ENCODE measurements at regions not wholly inside any gene's neighbourhood (a gene's known extent, or its start where the extent isn't known, plus 50 kb on each side); places are given as distances from the start of the nearest gene placed in this dataset.

GRCh38 chr9:135394699-135395645 lies 84.6 kb upstream of the PPP1R26 start:
- Histone ChIP-seq H3K36me3 (no peaks in the 10 kb centered on the region), H3K27ac (no peak overlapping the region), H3K4me1 (ENCODE audit: control insufficient read depth in 1 of 2, insufficient read depth in 1 of 2, low read depth in 1 of 2, low read length in 1 of 2) (no peaks in the 10 kb centered on the region), H3K9me3 (no peaks in the 10 kb centered on the region), H3K4me3 (ENCODE audit: low read depth in 1 of 2, low read length in 1 of 2) (no peak overlapping the region), H3K27me3 (no peaks in the 10 kb centered on the region)
- TF ChIP-seq CTCF (IDR thresholded peaks at IDR 0.05): no peak

GRCh38 chr9:135397142-135397541 lies 82.4 kb upstream of the PPP1R26 start:
- no peaks in the 10 kb centered on the region for H3K36me3 ChIP-seq
- no peak overlapping the region for H3K4me3 ChIP-seq (ENCODE audit: low read depth in 1 of 2, low read length in 1 of 2)
- no peaks in the 10 kb centered on the region for H3K9me3 ChIP-seq
- no peaks in the 10 kb centered on the region for H3K4me1 ChIP-seq (ENCODE audit: control insufficient read depth in 1 of 2, insufficient read depth in 1 of 2, low read depth in 1 of 2, low read length in 1 of 2)
- no peak for TF ChIP-seq CTCF (IDR thresholded peaks at IDR 0.05)
- no peaks in the 10 kb centered on the region for H3K27me3 ChIP-seq
- H3K27ac ChIP-seq: no peak overlapping the region

- no peak for TF ChIP-seq CTCF (IDR thresholded peaks at IDR 0.05)
- Histone ChIP-seq H3K36me3 (no peaks in the 10 kb centered on the region), H3K4me3 (ENCODE audit: low read depth in 1 of 2, low read length in 1 of 2) (no peak overlapping the region), H3K9me3 (no peaks in the 10 kb centered on the region), H3K27me3 (no peaks in the 10 kb centered on the region), H3K4me1 (ENCODE audit: control insufficient read depth in 1 of 2, insufficient read depth in 1 of 2, low read depth in 1 of 2, low read length in 1 of 2) (no peaks in the 10 kb centered on the region), H3K27ac (no peak overlapping the region)
These were observed 80.5 kb upstream of the PPP1R26 start for GRCh38 chr9:135399000-135399649.

- Histone ChIP-seq H3K4me1 (ENCODE audit: control insufficient read depth in 1 of 2, insufficient read depth in 1 of 2, low read depth in 1 of 2, low read length in 1 of 2) (no peaks in the 10 kb centered on the region), H3K4me3 (ENCODE audit: low read depth in 1 of 2, low read length in 1 of 2) (no peak overlapping the region), H3K27me3 (no peaks in the 10 kb centered on the region), H3K9me3 (no peaks in the 10 kb centered on the region), H3K27ac (no peak overlapping the region), H3K36me3 (no peaks in the 10 kb centered on the region)
- no peak for TF ChIP-seq CTCF (IDR thresholded peaks at IDR 0.05)
These were observed 79.1 kb upstream of the PPP1R26 start for GRCh38 chr9:135400496-135400895.

- no peak for TF ChIP-seq CTCF (IDR thresholded peaks at IDR 0.05)
These were observed 78.4 kb upstream of the PPP1R26 start for GRCh38 chr9:135401218-135401617.

More at GRCh38 chr9:135401218-135401617, 78.4 kb upstream of the PPP1R26 start:
- Histone ChIP-seq H3K27ac (no peak overlapping the region), H3K4me1 (ENCODE audit: control insufficient read depth in 1 of 2, insufficient read depth in 1 of 2, low read depth in 1 of 2, low read length in 1 of 2) (no peaks in the 10 kb centered on the region), H3K9me3 (no peaks in the 10 kb centered on the region), H3K4me3 (ENCODE audit: low read depth in 1 of 2, low read length in 1 of 2) (no peak overlapping the region), H3K27me3 (no peaks in the 10 kb centered on the region), H3K36me3 (no peaks in the 10 kb centered on the region)

Measured in neutrophil (primary cell).